Osteocyte (in vitro differentiated cells): ENCODE measurements at regions not wholly inside any gene's neighbourhood (a gene's known extent, or its start where the extent isn't known, plus 50 kb on each side); places are given as distances from the start of the nearest gene placed in this dataset.

Source experiments
- DNase-seq: peaks from one replicate; pipeline ENCODE4 v3.0.0; 2021; ENCODE audit warnings: mixed read lengths; ENCODE audit not compliant: unreplicated experiment; ENCODE audit errors: extremely low spot score
- H3K27ac Mint-ChIP-seq: one replicate; pipeline ENCODE4 v1.8.0; 2021; ENCODE audit warnings: mild to moderate bottlenecking, mixed read lengths; ENCODE audit not compliant: unreplicated experiment
- H3K27me3 Mint-ChIP-seq: one replicate; pipeline ENCODE4 v1.8.0; 2021; ENCODE audit warnings: mixed read lengths; ENCODE audit not compliant: unreplicated experiment
- H3K36me3 Mint-ChIP-seq: one replicate; pipeline ENCODE4 v1.8.0; 2021; ENCODE audit warnings: mixed read lengths; ENCODE audit not compliant: unreplicated experiment
- H3K4me1 Mint-ChIP-seq: one replicate; pipeline ENCODE4 v1.8.0; 2021; ENCODE audit warnings: mixed read lengths; ENCODE audit not compliant: unreplicated experiment
- H3K4me3 Mint-ChIP-seq: one replicate; pipeline ENCODE4 v1.8.0; 2021; ENCODE audit warnings: mild to moderate bottlenecking, moderate library complexity, mixed read lengths; ENCODE audit not compliant: unreplicated experiment
- H3K9me3 Mint-ChIP-seq: one replicate; pipeline ENCODE4 v1.8.0; 2021; ENCODE audit warnings: mixed read lengths; ENCODE audit not compliant: unreplicated experiment
- TF ChIP-seq, protein P1 (sequence below): fragments of 200-600 bp; sonication (generic); IDR thresholded peaks from 2 replicates; pipeline ENCODE4 v1.5.0; 2021; ENCODE audit warnings: antibody characterized with exemption, mild to moderate bottlenecking, moderate library complexity

DNA sequence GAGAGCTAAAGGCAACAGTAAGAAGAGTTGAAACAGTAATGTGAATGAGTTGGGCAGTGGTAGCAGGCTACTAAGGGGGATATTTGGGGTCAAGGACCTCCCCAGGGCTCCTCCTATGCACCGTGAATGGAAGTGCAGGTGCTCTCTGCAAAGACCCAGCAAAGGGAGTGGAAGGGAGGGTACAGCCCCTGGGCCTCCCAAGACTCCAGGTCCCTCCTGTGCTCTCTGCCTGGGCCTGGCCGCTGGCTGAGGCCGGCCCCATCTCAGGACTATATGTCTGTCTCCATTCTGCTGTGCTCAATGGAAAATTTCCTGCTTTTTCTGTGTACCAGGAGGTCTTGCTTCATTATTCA is 372.1 kb upstream of the MKI67 start:
- no peak overlapping the region for H3K4me3 Mint-ChIP-seq
- H3K27ac Mint-ChIP-seq: no peak overlapping the region
- H3K4me1 Mint-ChIP-seq: no peaks in the 10 kb centered on the region
- peaks cover 32% of the 10 kb centered on the region for H3K9me3 Mint-ChIP-seq
- no peak for DNase-seq
- TF ChIP-seq, protein P1, sequence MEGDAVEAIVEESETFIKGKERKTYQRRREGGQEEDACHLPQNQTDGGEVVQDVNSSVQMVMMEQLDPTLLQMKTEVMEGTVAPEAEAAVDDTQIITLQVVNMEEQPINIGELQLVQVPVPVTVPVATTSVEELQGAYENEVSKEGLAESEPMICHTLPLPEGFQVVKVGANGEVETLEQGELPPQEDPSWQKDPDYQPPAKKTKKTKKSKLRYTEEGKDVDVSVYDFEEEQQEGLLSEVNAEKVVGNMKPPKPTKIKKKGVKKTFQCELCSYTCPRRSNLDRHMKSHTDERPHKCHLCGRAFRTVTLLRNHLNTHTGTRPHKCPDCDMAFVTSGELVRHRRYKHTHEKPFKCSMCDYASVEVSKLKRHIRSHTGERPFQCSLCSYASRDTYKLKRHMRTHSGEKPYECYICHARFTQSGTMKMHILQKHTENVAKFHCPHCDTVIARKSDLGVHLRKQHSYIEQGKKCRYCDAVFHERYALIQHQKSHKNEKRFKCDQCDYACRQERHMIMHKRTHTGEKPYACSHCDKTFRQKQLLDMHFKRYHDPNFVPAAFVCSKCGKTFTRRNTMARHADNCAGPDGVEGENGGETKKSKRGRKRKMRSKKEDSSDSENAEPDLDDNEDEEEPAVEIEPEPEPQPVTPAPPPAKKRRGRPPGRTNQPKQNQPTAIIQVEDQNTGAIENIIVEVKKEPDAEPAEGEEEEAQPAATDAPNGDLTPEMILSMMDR: no peak
- no peaks in the 10 kb centered on the region for H3K36me3 Mint-ChIP-seq
- no peaks in the 10 kb centered on the region for H3K27me3 Mint-ChIP-seq

DNA sequence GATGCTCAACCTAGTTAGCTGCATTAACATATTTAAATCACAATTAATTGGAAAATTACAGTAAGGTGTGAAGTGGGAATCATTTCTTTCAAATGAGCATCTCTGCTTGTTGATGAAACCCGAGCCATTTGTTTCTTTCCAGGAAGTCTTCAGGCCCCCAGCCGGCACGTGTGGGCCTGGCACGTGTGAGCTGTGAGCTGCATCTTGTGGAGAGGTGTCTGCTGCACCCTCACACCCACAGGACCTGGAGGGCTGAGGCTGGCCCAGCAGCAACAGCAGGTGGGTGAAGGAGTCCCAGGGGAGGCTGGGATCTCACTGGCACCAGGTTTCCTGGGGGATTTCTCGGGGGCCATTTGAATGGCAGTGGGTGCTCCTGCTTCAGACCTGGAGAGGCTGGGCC is 372.5 kb upstream of the MKI67 start:
- no peak overlapping the region for H3K27ac Mint-ChIP-seq
- TF ChIP-seq, protein P1: no peak
- no peaks in the 10 kb centered on the region for H3K27me3 Mint-ChIP-seq
- no peak overlapping the region for H3K4me3 Mint-ChIP-seq
- no peaks in the 10 kb centered on the region for H3K36me3 Mint-ChIP-seq
- DNase-seq: no peak
- H3K4me1 Mint-ChIP-seq: no peaks in the 10 kb centered on the region
- peaks cover 32% of the 10 kb centered on the region for H3K9me3 Mint-ChIP-seq

DNA sequence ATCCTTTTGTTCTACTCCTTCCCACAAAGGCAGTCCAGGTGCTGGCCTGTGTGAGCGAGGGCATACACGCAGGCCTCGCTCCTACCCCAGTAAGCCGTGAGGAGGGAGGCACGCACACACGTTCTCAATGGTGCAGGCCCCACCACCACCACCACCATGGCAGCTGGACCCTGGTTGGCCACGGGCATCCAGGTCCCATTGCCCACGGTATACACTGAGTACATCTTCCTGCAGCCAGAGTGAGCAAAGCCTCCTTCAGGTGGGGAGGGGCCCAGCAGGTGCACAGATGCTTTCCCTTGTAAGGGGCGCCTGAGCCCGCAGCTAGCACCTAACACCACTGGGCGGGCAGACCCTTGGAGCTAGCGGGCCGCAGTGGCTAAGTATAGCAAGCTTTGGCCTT is 373.3 kb upstream of the MKI67 start:
- no peaks in the 10 kb centered on the region for H3K4me1 Mint-ChIP-seq
- no peaks in the 10 kb centered on the region for H3K27me3 Mint-ChIP-seq
- no peak for DNase-seq
- no peak overlapping the region for H3K27ac Mint-ChIP-seq
- H3K36me3 Mint-ChIP-seq: no peaks in the 10 kb centered on the region
- TF ChIP-seq, protein P1: no peak
- no peak overlapping the region for H3K4me3 Mint-ChIP-seq
- H3K9me3 Mint-ChIP-seq: peaks cover 30% of the 10 kb centered on the region

DNA sequence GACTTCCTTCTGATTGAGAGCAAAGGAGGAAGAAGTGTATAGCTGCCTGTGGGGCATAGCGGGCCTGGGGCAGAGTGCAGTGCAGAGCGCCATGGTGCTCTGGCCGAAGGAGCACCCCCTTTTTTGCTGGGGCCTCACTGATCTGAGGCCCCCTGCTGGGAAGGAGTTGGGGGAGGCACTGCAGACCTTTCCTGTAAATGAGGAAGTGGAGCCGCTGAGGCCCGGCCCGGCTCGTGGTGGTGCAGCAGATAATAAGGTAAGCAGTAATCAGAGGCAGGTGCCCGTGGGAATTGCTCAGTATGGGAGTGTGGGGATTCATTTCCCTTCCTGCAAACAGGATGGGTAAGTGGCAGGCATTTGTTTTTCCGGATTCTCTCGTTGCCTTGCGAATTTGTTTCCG is 373.7 kb upstream of the MKI67 start:
- no peak for DNase-seq
- Mint-ChIP-seq H3K36me3 (no peaks in the 10 kb centered on the region), H3K27ac (no peak overlapping the region), H3K4me3 (no peak overlapping the region), H3K9me3 (peaks cover 29% of the 10 kb centered on the region), H3K4me1 (no peaks in the 10 kb centered on the region), H3K27me3 (no peaks in the 10 kb centered on the region)
- TF ChIP-seq, protein P1: no peak

DNA sequence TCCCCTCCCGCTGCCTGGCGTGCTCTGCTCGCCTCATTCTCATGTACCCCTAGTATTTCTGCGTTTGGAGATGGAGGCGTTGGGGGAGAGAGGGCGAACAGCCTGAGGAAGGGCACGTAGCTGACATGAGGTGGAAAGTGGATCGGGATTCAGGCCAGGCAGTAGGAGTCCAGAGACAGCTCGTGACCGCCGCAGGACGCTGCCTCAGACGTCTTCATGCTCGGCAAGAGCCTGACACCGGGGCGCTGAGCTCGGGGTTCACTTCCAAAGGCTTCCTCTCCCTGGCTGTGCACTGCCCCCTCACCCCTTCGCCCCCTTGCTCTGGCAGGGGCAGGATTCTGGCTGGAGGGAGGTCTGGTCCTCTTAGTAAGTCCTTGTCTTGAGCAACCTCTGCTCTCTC is 374.4 kb upstream of the MKI67 start:
- Mint-ChIP-seq H3K27me3 (no peaks in the 10 kb centered on the region), H3K27ac (no peak overlapping the region), H3K9me3 (peaks cover 33% of the 10 kb centered on the region), H3K4me3 (no peak overlapping the region), H3K36me3 (no peaks in the 10 kb centered on the region), H3K4me1 (no peaks in the 10 kb centered on the region)
- DNase-seq: no peak
- TF ChIP-seq, protein P1: no peak
